RKO (cell line): ENCODE measurements at regions not wholly inside any gene's neighbourhood (a gene's known extent, or its start where the extent isn't known, plus 50 kb on each side); places are given as distances from the start of the nearest gene placed in this dataset.
"Not testable (repeated sequence)": the region's sequence is repeated elsewhere in the genome, so short reads cannot be mapped to it uniquely, and the experiment has no call there.

Source experiments
- DNase-seq: peaks from one replicate; pipeline ENCODE4 v3.0.0-alpha.2; 2016; ENCODE audit warnings: low spot score

GRCh38 chr22:47613181-47613580 lies 850.7 kb downstream of the TBC1D22A start:
- not testable (repeated sequence) for DNase-seq

- DNase-seq: no peak
Measured at GRCh38 chr22:47612311-47612910, 850.0 kb downstream of the TBC1D22A start.

GRCh38 chr22:47610764-47611163 lies 848.3 kb downstream of the TBC1D22A start:
- DNase-seq: no peak

GRCh38 chr22:47610281-47610680 lies 847.8 kb downstream of the TBC1D22A start:
- no peak for DNase-seq

- no peak for DNase-seq
Measured at GRCh38 chr22:47609653-47610052, 847.2 kb downstream of the TBC1D22A start.

GRCh38 chr22:47608421-47608820 lies 846.0 kb downstream of the TBC1D22A start:
- no peak for DNase-seq

- no peak for DNase-seq
Measured at GRCh38 chr22:47607486-47607885, 845.0 kb downstream of the TBC1D22A start.

GRCh38 chr22:47606426-47606825 lies 844.0 kb downstream of the TBC1D22A start:
- DNase-seq: no peak

GRCh38 chr22:47605886-47606285 lies 843.4 kb downstream of the TBC1D22A start:
- no peak for DNase-seq

GRCh38 chr22:47605441-47605840 lies 843.0 kb downstream of the TBC1D22A start:
- DNase-seq: no peak

- no peak for DNase-seq
Measured at GRCh38 chr22:47604563-47604962, 842.1 kb downstream of the TBC1D22A start.

- DNase-seq: no peak
Measured at GRCh38 chr22:47602732-47603131, 840.3 kb downstream of the TBC1D22A start.

GRCh38 chr22:47601666-47602065 lies 839.2 kb downstream of the TBC1D22A start:
- DNase-seq: no peak

- no peak for DNase-seq
Measured at GRCh38 chr22:47600791-47601625, 838.6 kb downstream of the TBC1D22A start.

GRCh38 chr22:47600281-47600680 lies 837.8 kb downstream of the TBC1D22A start:
- DNase-seq: no peak

- no peak for DNase-seq
Measured at GRCh38 chr22:47599753-47600152, 837.3 kb downstream of the TBC1D22A start.

- DNase-seq: no peak
Measured at GRCh38 chr22:47598864-47599263, 836.4 kb downstream of the TBC1D22A start.

- no peak for DNase-seq
Measured at GRCh38 chr22:47597041-47597440, 834.6 kb downstream of the TBC1D22A start.

GRCh38 chr22:47596176-47596690 lies 833.8 kb downstream of the TBC1D22A start:
- DNase-seq: no peak

GRCh38 chr22:47594836-47595521 lies 832.5 kb downstream of the TBC1D22A start:
- no peak for DNase-seq

GRCh38 chr22:47593911-47594311 lies 831.5 kb downstream of the TBC1D22A start:
- no peak for DNase-seq

- no peak for DNase-seq
Measured at GRCh38 chr22:47593291-47593690, 830.8 kb downstream of the TBC1D22A start.

- DNase-seq: no peak
Measured at GRCh38 chr22:47592791-47593190, 830.3 kb downstream of the TBC1D22A start.
